ENCODE measurements at regions not wholly inside any gene's neighbourhood (a gene's known extent, or its start where the extent isn't known, plus 50 kb on each side); places are given as distances from the start of the nearest gene placed in this dataset.
"Not testable (repeated sequence)": the region's sequence is repeated elsewhere in the genome, so short reads cannot be mapped to it uniquely, and the experiment has no call there.

DNA sequence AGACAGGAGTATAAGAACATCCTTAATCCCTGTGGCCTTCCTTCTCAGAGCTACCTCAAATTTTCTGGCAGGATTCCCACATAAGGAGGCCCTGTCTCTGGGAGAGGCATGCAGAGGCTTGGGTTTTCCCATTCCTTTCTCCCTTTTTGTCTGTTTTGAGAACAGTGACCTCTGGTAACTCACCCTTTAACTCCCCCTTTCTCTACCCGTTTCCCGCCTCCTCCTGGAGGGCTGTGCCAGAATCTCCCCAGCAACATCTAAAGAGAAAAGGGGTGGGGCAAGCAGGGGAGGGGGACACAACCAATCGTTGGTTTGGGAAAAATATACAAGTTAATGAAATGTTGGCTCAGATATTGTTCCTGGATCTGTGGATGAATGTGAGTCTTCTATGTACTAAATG, 303.7 kb upstream of the IRS4 start:
- TF ChIP-seq, protein P1, sequence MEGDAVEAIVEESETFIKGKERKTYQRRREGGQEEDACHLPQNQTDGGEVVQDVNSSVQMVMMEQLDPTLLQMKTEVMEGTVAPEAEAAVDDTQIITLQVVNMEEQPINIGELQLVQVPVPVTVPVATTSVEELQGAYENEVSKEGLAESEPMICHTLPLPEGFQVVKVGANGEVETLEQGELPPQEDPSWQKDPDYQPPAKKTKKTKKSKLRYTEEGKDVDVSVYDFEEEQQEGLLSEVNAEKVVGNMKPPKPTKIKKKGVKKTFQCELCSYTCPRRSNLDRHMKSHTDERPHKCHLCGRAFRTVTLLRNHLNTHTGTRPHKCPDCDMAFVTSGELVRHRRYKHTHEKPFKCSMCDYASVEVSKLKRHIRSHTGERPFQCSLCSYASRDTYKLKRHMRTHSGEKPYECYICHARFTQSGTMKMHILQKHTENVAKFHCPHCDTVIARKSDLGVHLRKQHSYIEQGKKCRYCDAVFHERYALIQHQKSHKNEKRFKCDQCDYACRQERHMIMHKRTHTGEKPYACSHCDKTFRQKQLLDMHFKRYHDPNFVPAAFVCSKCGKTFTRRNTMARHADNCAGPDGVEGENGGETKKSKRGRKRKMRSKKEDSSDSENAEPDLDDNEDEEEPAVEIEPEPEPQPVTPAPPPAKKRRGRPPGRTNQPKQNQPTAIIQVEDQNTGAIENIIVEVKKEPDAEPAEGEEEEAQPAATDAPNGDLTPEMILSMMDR (conservative IDR thresholded peaks at IDR 0.05; ENCODE audit: control insufficient read depth, insufficient read depth, low read depth, low read length): no peak
- H3K4me3 ChIP-seq (ENCODE audit: control insufficient read depth, low read depth, low read length): no peak overlapping the region
- DNase-seq (ENCODE audit: low read depth): no peak

DNA sequence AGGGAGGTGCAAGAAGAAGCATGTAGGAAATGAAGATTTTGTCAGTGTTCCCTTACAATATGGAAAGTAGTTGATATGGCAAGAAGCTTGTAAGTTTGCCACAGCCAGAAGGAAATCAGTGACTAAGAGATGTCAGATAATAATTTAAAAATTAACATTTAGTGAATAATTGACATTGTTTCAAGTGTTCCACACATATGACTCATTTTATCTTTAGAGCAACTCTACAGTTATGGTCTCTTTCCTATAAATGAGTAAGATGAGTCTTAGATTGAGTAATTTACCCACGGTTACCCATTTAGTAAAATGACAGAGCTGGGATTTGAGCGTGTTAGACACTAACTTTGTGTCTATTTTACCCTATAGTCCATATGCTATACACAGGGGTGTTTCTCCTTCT, 300.3 kb upstream of the IRS4 start:
- no peak for DNase-seq (ENCODE audit: low read depth)
- TF ChIP-seq, protein P1 (conservative IDR thresholded peaks at IDR 0.05; ENCODE audit: control insufficient read depth, insufficient read depth, low read depth, low read length): no peak
- H3K4me3 ChIP-seq (ENCODE audit: control insufficient read depth, low read depth, low read length): no peak overlapping the region

DNA sequence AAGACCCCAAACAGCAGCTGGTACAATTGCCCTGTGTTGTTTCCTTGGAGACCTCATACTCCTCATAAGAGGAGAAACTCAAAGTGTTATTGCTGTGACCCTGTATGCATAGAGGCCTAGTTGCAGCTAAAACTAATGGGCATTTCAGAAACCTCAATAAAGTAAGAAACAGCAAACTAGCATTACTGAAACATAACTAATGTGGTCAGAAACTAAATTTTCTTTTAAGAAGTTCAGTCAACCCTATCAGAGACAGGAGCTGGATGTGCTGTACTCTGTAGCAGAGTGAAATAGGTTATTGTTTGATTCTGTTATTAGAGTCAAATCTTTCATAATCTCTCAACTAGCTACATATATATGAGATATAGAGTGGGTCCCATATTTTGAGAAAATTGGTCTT, 257.5 kb upstream of the IRS4 start:
- no peak for DNase-seq (ENCODE audit: low read depth)
- TF ChIP-seq, protein P1 (conservative IDR thresholded peaks at IDR 0.05; ENCODE audit: control insufficient read depth, insufficient read depth, low read depth, low read length): no peak
- H3K4me3 ChIP-seq (ENCODE audit: control insufficient read depth, low read depth, low read length): no peak overlapping the region

DNA sequence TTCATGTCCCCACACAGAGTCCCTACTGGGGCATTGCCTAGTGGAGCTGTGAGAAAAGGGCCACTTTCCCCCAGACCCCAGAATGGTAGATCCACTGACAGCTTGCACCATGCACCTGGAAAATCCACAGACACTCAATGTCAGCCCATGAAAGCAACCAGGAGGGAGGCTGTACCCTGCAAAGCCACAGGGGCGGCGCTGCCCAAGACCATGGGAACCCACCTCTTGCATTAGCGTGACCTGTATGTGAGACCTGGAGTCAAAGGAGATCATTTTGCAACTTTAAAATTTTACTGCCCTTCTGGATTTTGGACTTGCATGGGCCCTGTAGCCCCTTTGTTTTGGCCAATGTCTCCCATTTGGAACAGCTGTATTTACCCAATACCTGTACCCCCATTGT, 236.5 kb upstream of the IRS4 start:
- not testable (repeated sequence) for DNase-seq (ENCODE audit: low read depth)

DNA sequence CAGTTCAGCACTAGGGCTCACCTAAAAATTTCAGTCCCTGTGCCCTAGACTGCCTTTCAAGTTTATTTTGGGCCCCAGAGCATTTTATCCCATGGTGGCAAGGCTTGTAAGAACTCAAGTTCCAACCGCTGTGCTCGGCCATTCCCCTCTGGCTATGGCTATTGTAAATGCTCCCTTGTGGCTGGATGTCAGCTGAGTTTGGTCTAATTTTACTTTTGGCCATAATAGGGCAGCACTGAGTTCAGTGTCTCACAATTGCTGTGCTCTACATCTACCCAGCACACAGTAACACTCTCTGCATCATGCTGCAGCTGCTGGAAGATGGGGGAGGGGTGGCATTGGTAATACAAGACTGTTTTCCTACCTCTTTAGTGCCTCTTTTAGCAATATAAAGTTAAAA, 210.8 kb upstream of the IRS4 start:
- no peak overlapping the region for H3K4me3 ChIP-seq (ENCODE audit: control insufficient read depth, low read depth, low read length)
- no peak for DNase-seq (ENCODE audit: low read depth)
- TF ChIP-seq, protein P1 (conservative IDR thresholded peaks at IDR 0.05; ENCODE audit: control insufficient read depth, insufficient read depth, low read depth, low read length): no peak

More for the DNA sequence above, 236.5 kb upstream of the IRS4 start:
- H3K4me3 ChIP-seq (ENCODE audit: control insufficient read depth, low read depth, low read length): not testable (repeated sequence)

DNA sequence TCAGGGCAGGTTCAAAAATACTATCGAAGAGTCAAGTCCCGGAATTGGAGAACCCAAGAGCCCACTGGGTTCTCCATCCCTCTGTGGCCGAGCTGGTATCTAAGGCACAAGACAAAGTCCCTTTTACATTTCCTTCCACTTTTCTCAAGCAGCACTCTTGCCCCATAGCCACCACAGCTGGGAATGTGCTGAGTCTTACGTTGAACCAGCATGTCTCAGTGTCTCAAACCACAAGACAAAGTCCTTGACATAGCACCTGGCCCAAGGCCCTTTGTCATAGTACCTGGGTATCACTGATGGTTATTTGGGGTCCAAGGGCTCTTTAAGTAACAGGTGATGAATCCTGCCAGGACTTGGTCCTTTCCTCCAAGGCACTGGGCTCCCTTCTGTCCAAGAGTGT, 210.2 kb upstream of the IRS4 start:
- no peak overlapping the region for H3K4me3 ChIP-seq (ENCODE audit: control insufficient read depth, low read depth, low read length)
- TF ChIP-seq, protein P1 (conservative IDR thresholded peaks at IDR 0.05; ENCODE audit: control insufficient read depth, insufficient read depth, low read depth, low read length): no peak
- DNase-seq (ENCODE audit: low read depth): no peak

DNA sequence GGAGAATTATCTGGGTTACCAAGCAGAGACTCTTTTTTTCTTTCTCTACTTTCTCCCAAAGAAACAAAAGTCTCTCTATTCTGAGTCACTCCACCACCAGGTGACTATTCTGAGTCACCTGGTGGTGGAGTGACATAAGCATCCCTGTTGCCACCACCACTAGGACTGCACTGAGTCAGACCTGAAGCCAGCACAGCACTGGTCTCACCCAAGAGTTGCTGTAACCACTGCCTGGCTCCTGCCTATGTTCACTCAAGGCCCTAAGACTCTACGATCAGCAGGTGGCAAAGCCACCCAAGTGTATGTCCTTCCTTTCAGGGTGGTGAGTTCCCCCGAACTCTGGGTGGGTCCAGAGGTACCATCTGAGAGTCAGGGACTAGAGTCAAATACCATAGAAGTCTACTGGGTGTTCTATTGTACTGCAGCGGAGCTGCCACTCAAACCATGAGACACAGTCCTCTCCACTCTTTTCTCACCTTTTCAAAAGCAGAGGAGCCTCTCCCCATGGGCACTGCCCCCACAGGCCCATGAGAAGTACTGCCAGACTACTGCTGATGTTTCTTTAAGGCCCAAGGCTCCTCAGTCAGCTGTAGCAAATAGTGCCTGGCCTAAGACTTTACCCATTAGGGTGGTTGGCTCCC, 209.6 kb upstream of the IRS4 start:
- no peak overlapping the region for H3K4me3 ChIP-seq (ENCODE audit: control insufficient read depth, low read depth, low read length)
- TF ChIP-seq, protein P1 (conservative IDR thresholded peaks at IDR 0.05; ENCODE audit: control insufficient read depth, insufficient read depth, low read depth, low read length): no peak
- no peak for DNase-seq (ENCODE audit: low read depth)

Data from fibroblast of mammary gland (primary cell).